BJ (cell line): ENCODE measurements at regions not wholly inside any gene's neighbourhood (a gene's known extent, or its start where the extent isn't known, plus 50 kb on each side); places are given as distances from the start of the nearest gene placed in this dataset.

Experiments
- CTCF ChIA-PET: fragments of 350-600 bp; formaldehyde crosslinking; extraction: SDS; loops from one replicate; lab custom pipeline; 2021; ENCODE audit warnings: antibody characterized with exemption, inconsistent platforms; lab: Yijun Ruan, JAX
- POLR2A ChIA-PET: fragments of 300-600 bp; sonication (Branson Sonifier 250); formaldehyde crosslinking; extraction: SDS; loops from one replicate; lab custom pipeline; 2021; ENCODE audit warnings: antibody characterized with exemption; lab: Charles Lee
- DNase-seq: peaks from one replicate; pipeline ENCODE4 v3.0.0-alpha.2; 2011; ENCODE audit warnings: low read depth
- H3K27me3 ChIP-seq: 2 replicates; pipeline ENCODE4 v1.6.0; 2011; ENCODE audit warnings: low read length; ENCODE audit not compliant: control insufficient read depth, insufficient read depth
- H3K36me3 ChIP-seq: 2 replicates; pipeline ENCODE4 v1.5.1; 2011; ENCODE audit warnings: low read length; ENCODE audit not compliant: control insufficient read depth, insufficient read depth
- H3K4me3 ChIP-seq: 2 replicates; pipeline ENCODE4 v1.5.1; 2011; ENCODE audit warnings: low read depth, mild to moderate bottlenecking, control low read depth, low read length
- CTCF ChIP-seq: IDR thresholded peaks from 2 replicates; pipeline ENCODE4 v1.5.1; 2011; ENCODE audit warnings: low read depth, mild to moderate bottlenecking, control low read depth, inconsistent platforms, low read length, moderate library complexity; ENCODE audit not compliant: insufficient read depth

- H3K27me3 ChIP-seq, result no peaks in the 10 kb centered on the region
- ChIA-PET CTCF (no interaction called here), POLR2A (no interaction called here)
- no peaks in the 10 kb centered on the region for H3K36me3 ChIP-seq
- H3K4me3 ChIP-seq, result no peak overlapping the region
- no peak for TF ChIP-seq CTCF
- DNase-seq, result no peak
These were observed 1195.7 kb upstream of the SORCS1 start for GRCh38 chr10:108360187-108360586.

GRCh38 chr10:108358912-108359311, 1194.4 kb upstream of the SORCS1 start:
- Histone ChIP-seq H3K36me3 (no peaks in the 10 kb centered on the region), H3K4me3 (no peak overlapping the region), H3K27me3 (no peaks in the 10 kb centered on the region)
- DNase-seq, result peak; percentile 61
- ChIA-PET CTCF (no interaction called here), POLR2A (no interaction called here)
- 0 out of 2 replicates have a peak, but pooled peaks have one; percentile 7 for TF ChIP-seq CTCF

- CTCF ChIA-PET, result no interaction called here
- Histone ChIP-seq H3K4me3 (no peak overlapping the region), H3K27me3 (no peaks in the 10 kb centered on the region), H3K36me3 (no peaks in the 10 kb centered on the region)
- POLR2A ChIA-PET, result no interaction called here
- no peak for TF ChIP-seq CTCF
- no peak for DNase-seq
These were observed 1188.3 kb upstream of the SORCS1 start for GRCh38 chr10:108352771-108353170.

- Histone ChIP-seq H3K4me3 (no peak overlapping the region), H3K27me3 (no peaks in the 10 kb centered on the region), H3K36me3 (no peaks in the 10 kb centered on the region)
- TF ChIP-seq CTCF, result no peak
- CTCF ChIA-PET, result no interaction called here
- no peak for DNase-seq
- POLR2A ChIA-PET, result no interaction called here
These were observed 1183.7 kb upstream of the SORCS1 start for GRCh38 chr10:108348215-108348614.

GRCh38 chr10:108346066-108346465, 1181.6 kb upstream of the SORCS1 start:
- no peak for TF ChIP-seq CTCF
- Histone ChIP-seq H3K27me3 (no peaks in the 10 kb centered on the region), H3K36me3 (no peaks in the 10 kb centered on the region), H3K4me3 (no peak overlapping the region)
- DNase-seq, result no peak
- CTCF ChIA-PET, result no interaction called here
- POLR2A ChIA-PET, result no interaction called here
